ENCODE measurements at regions not wholly inside any gene's neighbourhood (a gene's known extent, or its start where the extent isn't known, plus 50 kb on each side); places are given as distances from the start of the nearest gene placed in this dataset.
"Not testable (repeated sequence)": the region's sequence is repeated elsewhere in the genome, so short reads cannot be mapped to it uniquely, and the experiment has no call there.

- DNase-seq (ENCODE audit: low read depth in 2 of 2), result no peak
These were observed 744.9 kb upstream of the B3GALT2 start for GRCh38 chr1:193931356-193931755.

GRCh38 chr1:193929374-193930033 is 743.1 kb upstream of the B3GALT2 start:
- DNase-seq (ENCODE audit: low read depth in 2 of 2), result no peak

- DNase-seq (ENCODE audit: low read depth in 2 of 2), result no peak
These were observed 741.1 kb upstream of the B3GALT2 start for GRCh38 chr1:193927550-193927949.

- DNase-seq (ENCODE audit: low read depth in 2 of 2), result no peak
These were observed 740.5 kb upstream of the B3GALT2 start for GRCh38 chr1:193926956-193927355.

GRCh38 chr1:193919827-193920226 is 733.4 kb upstream of the B3GALT2 start:
- DNase-seq (ENCODE audit: low read depth in 2 of 2), result no peak

GRCh38 chr1:193916452-193916851 is 730.0 kb upstream of the B3GALT2 start:
- no peak for DNase-seq (ENCODE audit: low read depth in 2 of 2)

GRCh38 chr1:193914871-193915270 is 728.5 kb upstream of the B3GALT2 start:
- DNase-seq (ENCODE audit: low read depth in 2 of 2), result no peak

GRCh38 chr1:193909406-193910082 is 723.1 kb upstream of the B3GALT2 start:
- DNase-seq (ENCODE audit: low read depth in 2 of 2), result no peak

- DNase-seq (ENCODE audit: low read depth in 2 of 2), result no peak
These were observed 719.1 kb upstream of the B3GALT2 start for GRCh38 chr1:193905288-193906085.

- no peak for DNase-seq (ENCODE audit: low read depth in 2 of 2)
These were observed 705.4 kb upstream of the B3GALT2 start for GRCh38 chr1:193891788-193892187.

GRCh38 chr1:193890935-193891334 is 704.5 kb upstream of the B3GALT2 start:
- DNase-seq (ENCODE audit: low read depth in 2 of 2), result no peak

- DNase-seq (ENCODE audit: low read depth in 2 of 2), result no peak
These were observed 698.6 kb upstream of the B3GALT2 start for GRCh38 chr1:193884848-193885558.

- not testable (repeated sequence) for DNase-seq (ENCODE audit: low read depth in 2 of 2)
These were observed 691.5 kb upstream of the B3GALT2 start for GRCh38 chr1:193877920-193878319.

GRCh38 chr1:193868425-193868824 is 682.0 kb upstream of the B3GALT2 start:
- DNase-seq (ENCODE audit: low read depth in 2 of 2), result no peak

GRCh38 chr1:193856261-193856660 is 669.8 kb upstream of the B3GALT2 start:
- DNase-seq (ENCODE audit: low read depth in 2 of 2), result no peak

GRCh38 chr1:193850745-193851144 is 664.3 kb upstream of the B3GALT2 start:
- no peak for DNase-seq (ENCODE audit: low read depth in 2 of 2)

GRCh38 chr1:193846876-193847604 is 660.6 kb upstream of the B3GALT2 start:
- DNase-seq (ENCODE audit: low read depth in 2 of 2), result no peak

- no peak for DNase-seq (ENCODE audit: low read depth in 2 of 2)
These were observed 660.0 kb upstream of the B3GALT2 start for GRCh38 chr1:193846411-193846810.

GRCh38 chr1:193841857-193842256 is 655.4 kb upstream of the B3GALT2 start:
- DNase-seq (ENCODE audit: low read depth in 2 of 2), result no peak

- no peak for DNase-seq (ENCODE audit: low read depth in 2 of 2)
These were observed 645.1 kb upstream of the B3GALT2 start for GRCh38 chr1:193831465-193831864.

GRCh38 chr1:193827516-193827915 is 641.1 kb upstream of the B3GALT2 start:
- no peak for DNase-seq (ENCODE audit: low read depth in 2 of 2)

Data from stimulated activated CD8-positive, alpha-beta memory T cell treated with anti-CD3 and anti-CD28 coated beads, Interleukin-15, amount 100 ng/mL, for 48 hours (primary cell).